SH-SY5Y (cell line): ENCODE measurements at regions not wholly inside any gene's neighbourhood (a gene's known extent, or its start where the extent isn't known, plus 50 kb on each side); places are given as distances from the start of the nearest gene placed in this dataset.

ENCODE experiments used
- GATA2 ChIP-seq: IDR thresholded peaks from 2 replicates; pipeline ENCODE4 v1.6.1; 2011; ENCODE audit warnings: mild to moderate bottlenecking, low read depth, low read length
- GATA3 ChIP-seq: IDR thresholded peaks from 2 replicates; pipeline ENCODE4 v1.6.1; 2011; ENCODE audit warnings: low read depth, mild to moderate bottlenecking, low read length, moderate library complexity

GRCh38 chr11:95589893-95590612 is 199.5 kb downstream of the FAM76B start:
- no peak for TF ChIP-seq GATA3
- no peak for TF ChIP-seq GATA2

GRCh38 chr11:95588821-95589220 is 200.8 kb downstream of the FAM76B start:
- TF ChIP-seq GATA3 (no peak), GATA2 (no peak)

GRCh38 chr11:95586661-95587060 is 202.9 kb downstream of the FAM76B start:
- TF ChIP-seq GATA2 (no peak), GATA3 (no peak)

GRCh38 chr11:95586155-95586554 is 203.4 kb downstream of the FAM76B start:
- no peak for TF ChIP-seq GATA3
- TF ChIP-seq GATA2: no peak

- TF ChIP-seq GATA2: no peak
- no peak for TF ChIP-seq GATA3
Observed at GRCh38 chr11:95585752-95586077, 203.9 kb downstream of the FAM76B start.

GRCh38 chr11:95585069-95585751 is 204.4 kb downstream of the FAM76B start:
- TF ChIP-seq GATA2 (no peak), GATA3 (no peak)

GRCh38 chr11:95584589-95584988 is 205.0 kb downstream of the FAM76B start:
- TF ChIP-seq GATA2: no peak
- TF ChIP-seq GATA3: no peak

GRCh38 chr11:95584180-95584579 is 205.4 kb downstream of the FAM76B start:
- no peak for TF ChIP-seq GATA3
- TF ChIP-seq GATA2: no peak

- TF ChIP-seq GATA3: no peak
Observed at GRCh38 chr11:95577716-95578460, 211.7 kb downstream of the FAM76B start.

- no peak for TF ChIP-seq GATA2
- no peak for TF ChIP-seq GATA3
Observed at GRCh38 chr11:95576146-95576845, 213.3 kb downstream of the FAM76B start.

- TF ChIP-seq GATA3 (no peak), GATA2 (no peak)
Observed at GRCh38 chr11:95575517-95575916, 214.1 kb downstream of the FAM76B start.

GRCh38 chr11:95571718-95572260 is 217.8 kb downstream of the FAM76B start:
- no peak for TF ChIP-seq GATA2
- no peak for TF ChIP-seq GATA3

- no peak for TF ChIP-seq GATA3
- TF ChIP-seq GATA2: no peak
Observed at GRCh38 chr11:95570845-95571244, 218.7 kb downstream of the FAM76B start.

GRCh38 chr11:95569207-95569606 is 220.4 kb downstream of the FAM76B start:
- TF ChIP-seq GATA2: no peak
- TF ChIP-seq GATA3: no peak

- TF ChIP-seq GATA3: no peak
- no peak for TF ChIP-seq GATA2
Observed at GRCh38 chr11:95568281-95568680, 221.3 kb downstream of the FAM76B start.
